H9 (cell line): ENCODE measurements at regions not wholly inside any gene's neighbourhood (a gene's known extent, or its start where the extent isn't known, plus 50 kb on each side); places are given as distances from the start of the nearest gene placed in this dataset.
"Not testable (repeated sequence)": the region's sequence is repeated elsewhere in the genome, so short reads cannot be mapped to it uniquely, and the experiment has no call there.

Experiments
- DNase-seq: peaks from one replicate; pipeline ENCODE4 v3.0.0-alpha.2; 2017
- H2AFZ ChIP-seq: one replicate; pipeline ENCODE4 v1.6.1; 2013; ENCODE audit warnings: mild to moderate bottlenecking, low read length, control low read depth, moderate library complexity
- H2AK5ac ChIP-seq: 2 replicates; pipeline ENCODE4 v1.6.1; 2013; ENCODE audit warnings: low read length, control low read depth, mixed read lengths; ENCODE audit not compliant: insufficient read length
- H2BK120ac ChIP-seq: one replicate; pipeline ENCODE4 v1.6.1; 2013; ENCODE audit warnings: low read depth, mild to moderate bottlenecking, low read length, control low read depth, inconsistent platforms; ENCODE audit not compliant: poor library complexity, severe bottlenecking
- H2BK12ac ChIP-seq: 2 replicates; pipeline ENCODE4 v1.6.1; 2013; ENCODE audit warnings: low read length, control low read depth, mixed read lengths, low read depth; ENCODE audit not compliant: insufficient read length
- H2BK15ac ChIP-seq: 2 replicates; pipeline ENCODE4 v1.6.1; 2013; ENCODE audit warnings: low read depth, low read length, control low read depth
- H2BK20ac ChIP-seq: one replicate; pipeline ENCODE4 v1.6.1; 2013; ENCODE audit warnings: low read depth, mild to moderate bottlenecking, low read length, control low read depth, inconsistent platforms; ENCODE audit not compliant: poor library complexity, severe bottlenecking
- H2BK5ac ChIP-seq: 2 replicates; pipeline ENCODE4 v1.6.1; 2013; ENCODE audit warnings: low read length, control low read depth, mixed read lengths; ENCODE audit not compliant: insufficient read length
- H3K14ac ChIP-seq: 2 replicates; pipeline ENCODE4 v1.6.1; 2013; ENCODE audit warnings: low read length, control low read depth; ENCODE audit not compliant: insufficient read depth
- H3K18ac ChIP-seq: 2 replicates; pipeline ENCODE4 v1.6.1; 2013; ENCODE audit warnings: low read depth, mild to moderate bottlenecking, mixed read lengths, low read length, control low read depth; ENCODE audit not compliant: insufficient read length
- H3K23ac ChIP-seq: 2 replicates; pipeline ENCODE4 v1.6.1; 2013; ENCODE audit warnings: low read length, control low read depth, mixed read lengths, low read depth; ENCODE audit not compliant: insufficient read length
- H3K23me2 ChIP-seq: 2 replicates; pipeline ENCODE4 v1.6.1; 2013; ENCODE audit warnings: low read depth, mild to moderate bottlenecking, mixed read lengths, low read length, control low read depth; ENCODE audit not compliant: insufficient read length, poor library complexity, severe bottlenecking
- H3K27ac ChIP-seq: 2 replicates; pipeline ENCODE4 v1.5.1; 2013; ENCODE audit warnings: low read length, control low read depth, mixed read lengths, low read depth; ENCODE audit not compliant: insufficient read length
- H3K27me3 ChIP-seq: 2 replicates; pipeline ENCODE4 v1.6.1; 2013; ENCODE audit warnings: low read length, control low read depth, inconsistent platforms; ENCODE audit not compliant: insufficient read depth
- H3K4ac ChIP-seq: 2 replicates; pipeline ENCODE4 v1.6.1; 2013; ENCODE audit warnings: low read depth, mild to moderate bottlenecking, control low read depth, inconsistent platforms, low read length, moderate library complexity
- H3K4me1 ChIP-seq: 2 replicates; pipeline ENCODE4 v1.6.1; 2013; ENCODE audit warnings: low read length, control low read depth, inconsistent platforms; ENCODE audit not compliant: insufficient read depth
- H3K4me2 ChIP-seq: 2 replicates; pipeline ENCODE4 v1.6.1; 2013; ENCODE audit warnings: low read length, control low read depth, mixed read lengths; ENCODE audit not compliant: insufficient read length, insufficient read depth
- H3K56ac ChIP-seq: 2 replicates; pipeline ENCODE4 v1.6.1; 2013; ENCODE audit warnings: low read depth, mild to moderate bottlenecking, mixed read lengths, low read length, control low read depth; ENCODE audit not compliant: insufficient read length
- H3K79me1 ChIP-seq: 2 replicates; pipeline ENCODE4 v1.6.1; 2013; ENCODE audit warnings: low read depth, mild to moderate bottlenecking, moderate library complexity, low read length, control low read depth, inconsistent platforms; ENCODE audit not compliant: insufficient read depth, poor library complexity, severe bottlenecking
- H3K79me2 ChIP-seq: 2 replicates; pipeline ENCODE4 v1.6.1; 2013; ENCODE audit warnings: low read length, control low read depth, inconsistent platforms; ENCODE audit not compliant: insufficient read depth
- H3K9ac ChIP-seq: 2 replicates; pipeline ENCODE4 v1.6.1; 2013; ENCODE audit warnings: low read length, control low read depth, mixed read lengths; ENCODE audit not compliant: insufficient read length; ENCODE audit errors: extremely low read depth
- H3K9me3 ChIP-seq: one replicate; pipeline ENCODE4 v1.6.1; 2013; ENCODE audit warnings: low read depth, low read length, inconsistent platforms; ENCODE audit not compliant: control insufficient read depth
- H3T11ph ChIP-seq: one replicate; pipeline ENCODE4 v1.6.1; 2013; ENCODE audit warnings: mild to moderate bottlenecking, low read length, control low read depth, inconsistent platforms
- H4K20me1 ChIP-seq: one replicate; pipeline ENCODE4 v1.6.1; 2013; ENCODE audit not compliant: control insufficient read depth, insufficient read length, insufficient read depth
- H4K5ac ChIP-seq: 2 replicates; pipeline ENCODE4 v1.6.1; 2013; ENCODE audit warnings: low read depth, mild to moderate bottlenecking, mixed read lengths, low read length, control low read depth; ENCODE audit not compliant: insufficient read length
- H4K8ac ChIP-seq: replicated peaks from 2 replicates; pipeline ENCODE4 v1.6.1; 2013; ENCODE audit warnings: low read length, control low read depth, mixed read lengths, low read depth; ENCODE audit not compliant: insufficient read length
- H4K91ac ChIP-seq: 2 replicates; pipeline ENCODE4 v1.6.1; 2013; ENCODE audit warnings: low read depth, mild to moderate bottlenecking, moderate library complexity, mixed read lengths, low read length, control low read depth; ENCODE audit not compliant: insufficient read length
- H3K27ac Mint-ChIP-seq, 3 experiments: 2 replicates in 2 of 3; 3 replicates in 1 of 3; pipeline ENCODE4 v1.8.0; 2020 to 2021; ENCODE audit warnings: mixed read lengths in 3 of 3, mild to moderate bottlenecking in 1 of 3, moderate library complexity in 1 of 3
- H3K27me3 Mint-ChIP-seq: 2 replicates; pipeline ENCODE4 v1.8.0; 2021; ENCODE audit warnings: low read depth, mild to moderate bottlenecking, moderate library complexity, mixed read lengths
- H3K36me3 Mint-ChIP-seq, 3 experiments: 2 replicates in 2 of 3; 3 replicates in 1 of 3; pipeline ENCODE4 v1.8.0; 2020 to 2021; ENCODE audit warnings: low read depth in 3 of 3, mixed read lengths in 3 of 3; ENCODE audit not compliant: insufficient read depth in 1 of 3
- H3K4me1 Mint-ChIP-seq, 2 experiments: 2 replicates each; pipeline ENCODE4 v1.8.0; 2020; ENCODE audit warnings: mixed read lengths in 2 of 2
- H3K4me3 Mint-ChIP-seq, 2 experiments: 2 replicates in 1 of 2; 3 replicates in 1 of 2; pipeline ENCODE4 v1.8.0; 2020 to 2021; ENCODE audit warnings: mild to moderate bottlenecking in 2 of 2, mixed read lengths in 2 of 2, moderate library complexity in 1 of 2
- H3K9me3 Mint-ChIP-seq, 2 experiments: 2 replicates in 1 of 2; 3 replicates in 1 of 2; pipeline ENCODE4 v1.8.0; 2020; ENCODE audit warnings: mild to moderate bottlenecking in 2 of 2, mixed read lengths in 2 of 2, moderate library complexity in 1 of 2
- WGBS: extraction: QIAGEN DNeasy Blood & Tissue Kit; methylation state at CpG from one replicate; pipeline ENCODE4 v1.1.7; 2013; ENCODE audit warnings: missing lambda C conversion rate, low lambda C conversion rate, mixed read lengths; ENCODE audit not compliant: insufficient read length; ENCODE audit errors: extremely low coverage; 5-methylcytosine and 5-hydroxymethylcytosine counted together
- TF ChIP-seq, protein P1 (sequence below): fragments of 200-600 bp; sonication (generic); conservative IDR thresholded peaks from 3 replicates; pipeline ENCODE4 v1.8.0; 2021; ENCODE audit warnings: antibody characterized with exemption, mild to moderate bottlenecking

DNA sequence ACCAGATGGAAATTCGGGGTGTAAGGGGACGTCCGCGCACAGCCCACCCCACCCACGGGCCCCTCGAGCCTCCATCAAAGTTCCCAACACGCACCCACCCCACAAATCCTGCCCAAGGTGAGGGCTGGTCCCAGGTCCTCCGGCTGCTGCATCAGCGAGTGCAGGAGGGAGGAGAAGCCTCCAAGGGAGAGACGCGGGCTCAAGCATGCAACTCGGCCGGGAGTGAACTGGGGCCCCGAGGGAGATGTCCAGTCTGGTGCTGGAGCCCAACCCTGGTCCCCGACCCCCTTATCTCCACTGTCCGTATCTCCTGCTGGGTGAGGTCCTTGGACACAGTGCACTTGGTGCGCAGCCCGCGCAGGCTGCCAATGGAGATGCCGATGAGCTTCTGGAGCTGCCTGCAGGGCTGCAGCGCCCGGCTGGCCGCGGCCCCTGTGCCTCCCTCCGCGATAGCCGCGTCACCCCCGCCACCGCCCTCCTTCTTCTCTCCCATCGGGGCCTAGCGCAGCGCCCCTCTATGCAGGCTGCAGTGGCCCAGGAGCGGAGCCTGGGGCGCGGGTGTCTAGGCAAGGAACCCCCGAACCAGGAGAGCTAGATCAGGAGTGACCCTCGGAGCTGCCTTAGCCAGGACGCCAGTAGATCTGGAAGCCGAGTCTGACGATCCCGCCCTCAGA, 489.2 kb downstream of the ZNF33B start:
- Histone ChIP-seq H4K8ac (no peak overlapping the region), H2BK120ac (no peak overlapping the region), H4K91ac (no peak overlapping the region), H3K27ac (no peak overlapping the region), H3K27me3 (no peaks in the 10 kb centered on the region), H2BK15ac (no peak overlapping the region), H3K9ac (no peak overlapping the region), H3K56ac (no peak overlapping the region), H2AFZ (no peak overlapping the region), H3K4ac (no peak overlapping the region), H3K4me1 (no peaks in the 10 kb centered on the region), H2AK5ac (no peak overlapping the region), H3K4me2 (no peak overlapping the region), H2BK12ac (no peak overlapping the region), H3K9me3 (peaks cover 33% of the 10 kb centered on the region), H3K23me2 (no peaks in the 10 kb centered on the region), H3K18ac (no peak overlapping the region), H3K79me1 (no peaks in the 10 kb centered on the region), H2BK20ac (no peak overlapping the region), H2BK5ac (no peak overlapping the region), H3K23ac (no peak overlapping the region), H3T11ph (no peak overlapping the region), H4K5ac (no peak overlapping the region), H3K14ac (no peak overlapping the region), H4K20me1 (no peaks in the 10 kb centered on the region), H3K79me2 (no peaks in the 10 kb centered on the region)
- TF ChIP-seq, protein P1, sequence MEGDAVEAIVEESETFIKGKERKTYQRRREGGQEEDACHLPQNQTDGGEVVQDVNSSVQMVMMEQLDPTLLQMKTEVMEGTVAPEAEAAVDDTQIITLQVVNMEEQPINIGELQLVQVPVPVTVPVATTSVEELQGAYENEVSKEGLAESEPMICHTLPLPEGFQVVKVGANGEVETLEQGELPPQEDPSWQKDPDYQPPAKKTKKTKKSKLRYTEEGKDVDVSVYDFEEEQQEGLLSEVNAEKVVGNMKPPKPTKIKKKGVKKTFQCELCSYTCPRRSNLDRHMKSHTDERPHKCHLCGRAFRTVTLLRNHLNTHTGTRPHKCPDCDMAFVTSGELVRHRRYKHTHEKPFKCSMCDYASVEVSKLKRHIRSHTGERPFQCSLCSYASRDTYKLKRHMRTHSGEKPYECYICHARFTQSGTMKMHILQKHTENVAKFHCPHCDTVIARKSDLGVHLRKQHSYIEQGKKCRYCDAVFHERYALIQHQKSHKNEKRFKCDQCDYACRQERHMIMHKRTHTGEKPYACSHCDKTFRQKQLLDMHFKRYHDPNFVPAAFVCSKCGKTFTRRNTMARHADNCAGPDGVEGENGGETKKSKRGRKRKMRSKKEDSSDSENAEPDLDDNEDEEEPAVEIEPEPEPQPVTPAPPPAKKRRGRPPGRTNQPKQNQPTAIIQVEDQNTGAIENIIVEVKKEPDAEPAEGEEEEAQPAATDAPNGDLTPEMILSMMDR, result no peak
- Mint-ChIP-seq H3K4me1 (no peaks in the 10 kb centered on the region), H3K36me3 (peaks cover 12 to 28% (median 18%) of the 10 kb centered on the region in 3 experiments), H3K27me3 (peaks cover 4% of the 10 kb centered on the region), H3K27ac (no peak overlapping the region), H3K4me3 (no peak overlapping the region), H3K9me3 (peaks cover 78 to 79% of the 10 kb centered on the region in 2 experiments)
- no CpG with 5 or more reads among the region's 42 CpGs for WGBS
- no peak for DNase-seq

DNA sequence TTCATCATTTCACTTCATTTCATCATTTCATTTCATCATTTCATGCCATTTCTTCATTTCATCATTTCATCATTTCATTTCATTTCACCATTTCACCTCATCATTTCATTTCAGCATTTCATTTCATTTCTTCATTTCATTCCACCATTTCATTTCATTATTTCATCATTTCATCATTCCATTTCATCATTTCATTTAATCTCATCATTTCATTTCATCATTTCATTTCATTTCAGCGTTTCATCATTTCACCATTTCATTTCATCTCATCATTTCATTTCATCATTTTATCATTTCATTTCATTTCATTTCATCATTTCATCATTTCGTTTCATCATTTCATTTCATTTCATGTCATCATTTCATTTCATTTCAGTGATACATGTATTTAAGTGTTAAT, 492.2 kb downstream of the ZNF33B start:
- H3K27me3 ChIP-seq, H2BK5ac ChIP-seq, H3K79me2 ChIP-seq, H3K4me1 Mint-ChIP-seq, H3K9ac ChIP-seq, H3K56ac ChIP-seq, H2AK5ac ChIP-seq, H3K27me3 Mint-ChIP-seq, H3K23me2 ChIP-seq, H3K4me3 Mint-ChIP-seq, DNase-seq, H2AFZ ChIP-seq, H3K79me1 ChIP-seq, H4K5ac ChIP-seq, H3K4me2 ChIP-seq, H2BK15ac ChIP-seq, H3K14ac ChIP-seq, H3K4ac ChIP-seq, H2BK120ac ChIP-seq, H2BK12ac ChIP-seq, H4K8ac ChIP-seq, H4K91ac ChIP-seq, H3K23ac ChIP-seq, H3K27ac ChIP-seq, H3K27ac Mint-ChIP-seq, H4K20me1 ChIP-seq, H3T11ph ChIP-seq, H3K18ac ChIP-seq, H3K4me1 ChIP-seq, H2BK20ac ChIP-seq: not testable (repeated sequence)
- Mint-ChIP-seq H3K9me3 (peaks cover 88 to 90% of the 10 kb centered on the region in 2 experiments), H3K36me3 (peaks cover 12 to 46% (median 21%) of the 10 kb centered on the region in 3 experiments)
- 100% methylated on average over 2 of the region's 2 CpGs for WGBS
- peaks cover 33% of the 10 kb centered on the region for H3K9me3 ChIP-seq
